GM18867 (cell line): ENCODE measurements at regions not wholly inside any gene's neighbourhood (a gene's known extent, or its start where the extent isn't known, plus 50 kb on each side); places are given as distances from the start of the nearest gene placed in this dataset.

Experiments used
- ATAC-seq: cut with Tn5 transposase; IDR thresholded peaks from one replicate; pipeline ENCODE4 v1.9.1; 2021; ENCODE audit warnings: mild to moderate bottlenecking, moderate library complexity; ENCODE audit not compliant: unreplicated experiment

GRCh38 chr6:122098201-122098678, 301.2 kb upstream of the HSF2 start:
- no peak for ATAC-seq

DNA sequence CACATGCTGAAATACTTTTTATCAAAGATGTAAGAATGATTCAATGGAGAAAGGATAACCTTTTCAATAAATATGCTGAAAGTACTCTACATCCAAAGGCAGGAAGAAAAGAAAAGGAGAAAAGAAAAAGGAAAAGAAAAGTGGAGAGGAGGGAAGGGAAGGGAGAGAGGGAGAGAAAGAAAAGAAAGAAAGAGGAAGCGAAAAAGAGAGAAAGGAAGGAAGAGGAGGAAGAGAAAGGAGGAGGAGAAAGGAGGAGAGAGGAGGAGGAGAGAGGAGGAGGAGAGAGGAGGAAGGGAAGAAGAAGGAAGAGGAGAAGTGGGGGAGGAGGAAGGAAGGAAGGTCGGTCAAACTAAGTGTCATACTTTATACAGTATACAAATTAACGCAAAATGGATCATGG, 297.4 kb upstream of the HSF2 start:
- no peak for ATAC-seq

- ATAC-seq = no peak
These were observed 292.1 kb upstream of the HSF2 start for GRCh38 chr6:122107256-122107852.

- ATAC-seq = no peak
These were observed 290.4 kb upstream of the HSF2 start for GRCh38 chr6:122109075-122109474.

DNA sequence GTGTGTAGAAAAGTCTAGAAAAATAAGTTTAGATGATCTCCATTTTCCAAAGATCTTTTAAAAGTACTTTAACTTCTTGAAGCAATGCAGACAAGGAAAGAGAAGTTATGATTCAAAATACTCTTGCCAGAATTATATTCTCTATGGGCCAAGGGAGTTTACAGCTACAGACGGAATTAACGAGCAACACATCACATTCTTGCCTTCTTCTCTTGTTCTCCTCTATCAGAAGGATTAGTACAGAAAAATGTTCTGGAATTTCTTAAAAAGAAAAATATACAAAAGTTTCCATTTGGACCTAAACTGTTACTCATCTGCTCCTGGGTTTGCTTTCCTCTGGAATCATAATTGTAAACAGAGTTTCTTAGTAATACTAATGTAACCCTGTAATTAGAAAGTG, 284.7 kb upstream of the HSF2 start:
- ATAC-seq = no peak

GRCh38 chr6:122116119-122116834, 283.2 kb upstream of the HSF2 start:
- ATAC-seq = no peak

GRCh38 chr6:122116835-122117627, 282.4 kb upstream of the HSF2 start:
- ATAC-seq = no peak

DNA sequence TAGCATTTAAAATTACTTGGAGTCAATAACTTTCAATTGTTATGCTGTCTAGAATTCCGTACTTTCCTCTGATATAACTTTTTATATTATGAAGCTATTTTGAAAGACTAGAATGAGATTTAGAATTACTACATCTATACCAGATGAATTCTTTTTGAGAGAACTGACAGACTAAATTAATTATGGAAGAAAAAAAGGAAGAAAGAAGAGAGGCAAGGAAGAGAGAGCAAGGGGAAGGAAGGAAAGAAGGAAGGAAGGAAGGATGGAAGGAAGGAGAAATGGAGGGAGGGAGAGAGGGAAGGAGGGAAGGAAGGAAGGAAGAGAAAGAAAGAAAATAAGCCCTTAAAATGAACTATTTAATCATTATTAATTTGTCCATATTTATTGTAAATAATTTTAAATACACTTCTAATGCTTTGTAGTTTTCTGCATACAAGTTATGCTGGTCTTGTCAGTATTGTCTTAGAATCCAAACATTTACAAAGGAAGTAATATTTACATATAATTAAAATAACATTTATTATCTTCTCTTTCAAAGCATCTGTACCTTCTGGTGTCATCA, 280.4 kb upstream of the HSF2 start:
- no peak for ATAC-seq

DNA sequence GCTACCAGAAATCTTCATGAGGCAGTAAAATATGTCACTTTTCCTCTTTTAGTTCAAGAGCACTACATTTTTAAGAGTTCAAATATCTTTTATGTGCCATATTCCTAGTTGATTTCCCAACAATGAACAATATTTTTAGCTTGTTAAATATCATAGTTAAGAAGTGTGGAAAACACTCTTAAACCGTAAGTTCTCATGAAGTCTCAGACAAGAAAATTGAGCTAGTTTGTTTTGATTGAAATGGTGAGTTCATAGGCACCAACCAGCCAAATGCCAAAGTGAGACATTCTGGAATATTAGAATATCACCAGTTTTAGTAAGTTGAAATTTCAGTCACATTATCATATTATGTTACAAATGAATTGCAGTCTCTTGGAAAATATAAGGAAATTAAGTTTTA, 277.2 kb upstream of the HSF2 start:
- ATAC-seq = no peak

GRCh38 chr6:122122686-122123085, 276.8 kb upstream of the HSF2 start:
- ATAC-seq = no peak

- no peak for ATAC-seq
These were observed 274.5 kb upstream of the HSF2 start for GRCh38 chr6:122124908-122125307.

DNA sequence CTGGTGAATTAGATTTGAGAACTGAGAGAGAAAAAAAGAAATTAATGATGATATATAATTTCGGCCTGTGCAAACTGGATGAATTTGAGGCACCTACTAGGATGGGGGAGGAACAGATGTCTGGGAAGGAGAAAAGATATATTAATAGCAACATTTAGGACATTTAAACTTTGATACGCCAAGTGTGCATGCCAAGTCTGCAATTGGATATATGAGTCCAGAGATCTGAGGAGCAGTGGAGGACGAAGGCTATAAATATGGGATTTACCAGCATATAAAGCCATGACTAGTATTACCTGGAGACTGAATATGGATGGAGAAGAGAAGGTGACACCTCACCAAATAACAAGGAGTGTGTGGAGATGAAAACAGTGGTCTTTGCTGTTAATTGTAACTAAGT, 272.6 kb upstream of the HSF2 start:
- no peak for ATAC-seq

- no peak for ATAC-seq
These were observed 271.0 kb upstream of the HSF2 start for GRCh38 chr6:122128445-122128844.

- no peak for ATAC-seq
These were observed 270.0 kb upstream of the HSF2 start for GRCh38 chr6:122129313-122130025.

DNA sequence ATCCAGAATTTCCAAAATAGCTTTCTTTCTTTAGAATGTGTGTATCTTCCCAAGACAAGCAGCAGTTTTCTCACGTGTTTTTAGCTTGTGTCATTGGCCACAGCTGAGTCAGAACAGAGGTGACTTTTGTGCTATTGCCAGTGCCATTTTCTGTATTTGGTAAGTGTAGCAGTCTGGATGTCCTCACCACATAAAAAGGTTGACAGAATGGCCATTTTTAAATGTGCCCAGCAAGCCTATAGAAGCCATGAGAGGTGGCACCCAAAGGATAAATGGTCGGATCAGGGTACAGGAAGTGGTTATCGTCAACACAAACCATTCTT, 269.5 kb upstream of the HSF2 start:
- ATAC-seq = no peak

- ATAC-seq = no peak
These were observed 268.9 kb upstream of the HSF2 start for GRCh38 chr6:122130518-122130917.

- ATAC-seq = no peak
These were observed 263.1 kb upstream of the HSF2 start for GRCh38 chr6:122136386-122136785.

DNA sequence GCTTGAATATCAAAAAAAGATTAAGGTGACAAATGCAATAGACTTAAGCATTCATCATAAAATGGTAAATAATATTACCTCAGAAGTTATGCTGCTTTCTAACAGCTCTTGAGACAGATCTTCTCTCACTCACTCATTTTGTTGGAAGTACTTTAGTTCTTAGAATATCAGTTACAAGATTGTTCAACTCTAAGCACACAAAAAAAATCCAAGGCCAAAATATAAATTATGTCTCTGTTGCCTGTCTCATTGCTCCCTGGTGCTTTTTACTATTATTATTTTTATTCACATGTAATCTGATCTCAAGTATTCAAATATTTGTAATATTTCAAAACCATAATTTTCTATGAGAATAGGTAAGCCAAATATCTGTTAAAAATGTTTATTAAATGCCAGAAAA, 259.4 kb upstream of the HSF2 start:
- ATAC-seq = no peak

DNA sequence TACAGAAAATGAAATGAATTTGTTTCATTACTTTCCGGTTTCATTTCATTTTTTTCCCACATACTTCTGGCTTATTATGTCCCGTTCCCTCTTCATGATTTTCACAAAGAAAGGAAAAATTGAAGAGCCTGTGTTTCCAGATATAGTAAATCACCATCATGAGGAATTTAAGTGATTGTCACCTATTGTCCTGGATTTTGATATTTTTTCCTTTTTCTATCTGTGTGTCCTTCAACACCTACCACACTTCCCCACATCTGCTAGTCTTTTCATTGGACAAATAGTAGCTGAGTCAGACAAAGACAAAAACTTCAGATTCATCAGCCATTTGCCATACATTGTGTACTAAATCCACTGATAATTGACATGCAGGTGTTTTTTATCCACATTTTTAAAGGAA, 258.2 kb upstream of the HSF2 start:
- no peak for ATAC-seq

- no peak for ATAC-seq
These were observed 255.4 kb upstream of the HSF2 start for GRCh38 chr6:122143813-122144601.
